GM18867 (cell line): ENCODE measurements at regions not wholly inside any gene's neighbourhood (a gene's known extent, or its start where the extent isn't known, plus 50 kb on each side); places are given as distances from the start of the nearest gene placed in this dataset.
A peak's percentile ranks its signal among the peaks of the same experiment; 100 is the strongest.

ENCODE experiments used
- ATAC-seq: cut with Tn5 transposase; IDR thresholded peaks from one replicate; pipeline ENCODE4 v1.9.1; 2021; ENCODE audit warnings: mild to moderate bottlenecking, moderate library complexity; ENCODE audit not compliant: unreplicated experiment

- ATAC-seq, result no peak
Measured at GRCh38 chr9:71590362-71590761, 178.0 kb downstream of the CEMIP2 start.

- no peak for ATAC-seq
Measured at GRCh38 chr9:71589612-71590011, 178.7 kb downstream of the CEMIP2 start.

GRCh38 chr9:71587576-71588362, 180.5 kb downstream of the CEMIP2 start:
- ATAC-seq, result no peak

- ATAC-seq, result no peak
Measured at GRCh38 chr9:71583792-71584191, 184.5 kb downstream of the CEMIP2 start.

GRCh38 chr9:71582347-71582746, 186.0 kb downstream of the CEMIP2 start:
- ATAC-seq, result no peak

GRCh38 chr9:71581101-71581500, 187.2 kb downstream of the CEMIP2 start:
- no peak for ATAC-seq

- no peak for ATAC-seq
Measured at GRCh38 chr9:71571186-71571585, 197.1 kb downstream of the CEMIP2 start.

- ATAC-seq, result no peak
Measured at GRCh38 chr9:71567890-71568289, 200.4 kb downstream of the CEMIP2 start.

- ATAC-seq, result no peak
Measured at GRCh38 chr9:71562140-71562539, 206.2 kb downstream of the CEMIP2 start.

GRCh38 chr9:71557310-71557709, 211.0 kb downstream of the CEMIP2 start:
- ATAC-seq, result no peak

- ATAC-seq, result no peak
Measured at GRCh38 chr9:71552480-71552879, 215.8 kb downstream of the CEMIP2 start.

GRCh38 chr9:71549023-71549422, 219.3 kb downstream of the CEMIP2 start:
- ATAC-seq, result peak; percentile 94

- ATAC-seq, result peak; percentile 31
Measured at GRCh38 chr9:71544464-71544863, 223.8 kb downstream of the CEMIP2 start.

- no peak for ATAC-seq
Measured at GRCh38 chr9:71541436-71541835, 226.9 kb downstream of the CEMIP2 start.

GRCh38 chr9:71524996-71525580, 243.2 kb downstream of the CEMIP2 start:
- ATAC-seq, result no peak

GRCh38 chr9:71524516-71524915, 243.8 kb downstream of the CEMIP2 start:
- no peak for ATAC-seq

GRCh38 chr9:71521132-71521531, 247.2 kb downstream of the CEMIP2 start:
- no peak for ATAC-seq

- no peak for ATAC-seq
Measured at GRCh38 chr9:71519098-71519696, 249.1 kb downstream of the CEMIP2 start.

- no peak for ATAC-seq
Measured at GRCh38 chr9:71518045-71518827, 250.1 kb downstream of the CEMIP2 start.

GRCh38 chr9:71515626-71516025, 252.7 kb downstream of the CEMIP2 start:
- ATAC-seq, result no peak

GRCh38 chr9:71515107-71515506, 253.2 kb downstream of the CEMIP2 start:
- ATAC-seq, result no peak
